ENCODE measurements at regions not wholly inside any gene's neighbourhood (a gene's known extent, or its start where the extent isn't known, plus 50 kb on each side); places are given as distances from the start of the nearest gene placed in this dataset.

GRCh38 chr6:167469101-167469500 lies 144.2 kb downstream of the TTLL2 start:
- Histone ChIP-seq H3K36me3 (ENCODE audit: control insufficient read depth in 2 of 2, insufficient read depth in 2 of 2, low read length in 2 of 2) (no peaks in the 10 kb centered on the region), H3K9me3 (ENCODE audit: control insufficient read depth in 2 of 2, low read length in 2 of 2) (no peaks in the 10 kb centered on the region)

GRCh38 chr6:167469672-167470071 lies 144.8 kb downstream of the TTLL2 start:
- no peak overlapping the region for H3K4me3 ChIP-seq (ENCODE audit: low read length in 2 of 2)
- no peaks in the 10 kb centered on the region for H3K27me3 ChIP-seq (ENCODE audit: control insufficient read depth in 2 of 2, insufficient read depth in 2 of 2, low read length in 2 of 2)
- H3K36me3 ChIP-seq (ENCODE audit: control insufficient read depth in 2 of 2, insufficient read depth in 2 of 2, low read length in 2 of 2), result no peaks in the 10 kb centered on the region
- H3K9me3 ChIP-seq (ENCODE audit: control insufficient read depth in 2 of 2, low read length in 2 of 2), result no peaks in the 10 kb centered on the region
- H3K27ac ChIP-seq (ENCODE audit: low read depth in 2 of 2, low read length in 2 of 2), result no peak overlapping the region
- H3K9ac ChIP-seq (ENCODE audit: low read depth in 1 of 2, low read length in 2 of 2), result no peak overlapping the region
- no peaks in the 10 kb centered on the region for H3K4me1 ChIP-seq (ENCODE audit: control insufficient read depth in 2 of 2, insufficient read depth in 2 of 2, low read length in 2 of 2)

More at GRCh38 chr6:167469101-167469500, 144.2 kb downstream of the TTLL2 start:
- Histone ChIP-seq H3K4me1 (ENCODE audit: control insufficient read depth in 2 of 2, insufficient read depth in 2 of 2, low read length in 2 of 2) (no peaks in the 10 kb centered on the region), H3K27me3 (ENCODE audit: control insufficient read depth in 2 of 2, insufficient read depth in 2 of 2, low read length in 2 of 2) (no peaks in the 10 kb centered on the region), H3K27ac (ENCODE audit: low read depth in 2 of 2, low read length in 2 of 2) (no peak overlapping the region), H3K4me3 (ENCODE audit: low read length in 2 of 2) (no peak overlapping the region), H3K9ac (ENCODE audit: low read depth in 1 of 2, low read length in 2 of 2) (no peak overlapping the region)

GRCh38 chr6:167470101-167470835 lies 145.4 kb downstream of the TTLL2 start:
- no peaks in the 10 kb centered on the region for H3K27me3 ChIP-seq (ENCODE audit: control insufficient read depth in 2 of 2, insufficient read depth in 2 of 2, low read length in 2 of 2)

GRCh38 chr6:167470836-167471547 lies 146.1 kb downstream of the TTLL2 start:
- Histone ChIP-seq H3K9ac (ENCODE audit: low read depth in 1 of 2, low read length in 2 of 2) (no peak overlapping the region), H3K4me1 (ENCODE audit: control insufficient read depth in 2 of 2, insufficient read depth in 2 of 2, low read length in 2 of 2) (no peaks in the 10 kb centered on the region), H3K9me3 (ENCODE audit: control insufficient read depth in 2 of 2, low read length in 2 of 2) (no peaks in the 10 kb centered on the region), H3K27ac (ENCODE audit: low read depth in 2 of 2, low read length in 2 of 2) (no peak overlapping the region), H3K27me3 (ENCODE audit: control insufficient read depth in 2 of 2, insufficient read depth in 2 of 2, low read length in 2 of 2) (no peaks in the 10 kb centered on the region), H3K4me3 (ENCODE audit: low read length in 2 of 2) (no peak overlapping the region), H3K36me3 (ENCODE audit: control insufficient read depth in 2 of 2, insufficient read depth in 2 of 2, low read length in 2 of 2) (no peaks in the 10 kb centered on the region)

More at GRCh38 chr6:167470101-167470835, 145.4 kb downstream of the TTLL2 start:
- Histone ChIP-seq H3K27ac (ENCODE audit: low read depth in 2 of 2, low read length in 2 of 2) (no peak overlapping the region), H3K4me3 (ENCODE audit: low read length in 2 of 2) (no peak overlapping the region), H3K9me3 (ENCODE audit: control insufficient read depth in 2 of 2, low read length in 2 of 2) (no peaks in the 10 kb centered on the region), H3K9ac (ENCODE audit: low read depth in 1 of 2, low read length in 2 of 2) (no peak overlapping the region), H3K36me3 (ENCODE audit: control insufficient read depth in 2 of 2, insufficient read depth in 2 of 2, low read length in 2 of 2) (no peaks in the 10 kb centered on the region), H3K4me1 (ENCODE audit: control insufficient read depth in 2 of 2, insufficient read depth in 2 of 2, low read length in 2 of 2) (no peaks in the 10 kb centered on the region)

- no peaks in the 10 kb centered on the region for H3K27me3 ChIP-seq (ENCODE audit: control insufficient read depth in 2 of 2, insufficient read depth in 2 of 2, low read length in 2 of 2)
- no peak overlapping the region for H3K9ac ChIP-seq (ENCODE audit: low read depth in 1 of 2, low read length in 2 of 2)
- no peaks in the 10 kb centered on the region for H3K9me3 ChIP-seq (ENCODE audit: control insufficient read depth in 2 of 2, low read length in 2 of 2)
- H3K27ac ChIP-seq (ENCODE audit: low read depth in 2 of 2, low read length in 2 of 2), result no peak overlapping the region
- H3K4me1 ChIP-seq (ENCODE audit: control insufficient read depth in 2 of 2, insufficient read depth in 2 of 2, low read length in 2 of 2), result no peaks in the 10 kb centered on the region
- H3K36me3 ChIP-seq (ENCODE audit: control insufficient read depth in 2 of 2, insufficient read depth in 2 of 2, low read length in 2 of 2), result no peaks in the 10 kb centered on the region
- H3K4me3 ChIP-seq (ENCODE audit: low read length in 2 of 2), result no peak overlapping the region
Observed at GRCh38 chr6:167471548-167471930, 146.7 kb downstream of the TTLL2 start.

GRCh38 chr6:167472148-167472547 lies 147.3 kb downstream of the TTLL2 start:
- H3K27ac ChIP-seq (ENCODE audit: low read depth in 2 of 2, low read length in 2 of 2), result no peak overlapping the region
- no peaks in the 10 kb centered on the region for H3K4me1 ChIP-seq (ENCODE audit: control insufficient read depth in 2 of 2, insufficient read depth in 2 of 2, low read length in 2 of 2)
- H3K9me3 ChIP-seq (ENCODE audit: control insufficient read depth in 2 of 2, low read length in 2 of 2), result no peaks in the 10 kb centered on the region
- H3K27me3 ChIP-seq (ENCODE audit: control insufficient read depth in 2 of 2, insufficient read depth in 2 of 2, low read length in 2 of 2), result no peaks in the 10 kb centered on the region
- no peak overlapping the region for H3K4me3 ChIP-seq (ENCODE audit: low read length in 2 of 2)
- H3K9ac ChIP-seq (ENCODE audit: low read depth in 1 of 2, low read length in 2 of 2), result no peak overlapping the region
- H3K36me3 ChIP-seq (ENCODE audit: control insufficient read depth in 2 of 2, insufficient read depth in 2 of 2, low read length in 2 of 2), result no peaks in the 10 kb centered on the region

- Histone ChIP-seq H3K27me3 (ENCODE audit: control insufficient read depth in 2 of 2, insufficient read depth in 2 of 2, low read length in 2 of 2) (no peaks in the 10 kb centered on the region), H3K36me3 (ENCODE audit: control insufficient read depth in 2 of 2, insufficient read depth in 2 of 2, low read length in 2 of 2) (no peaks in the 10 kb centered on the region)
Observed at GRCh38 chr6:167472880-167473279, 148.0 kb downstream of the TTLL2 start.

GRCh38 chr6:167474171-167474570 lies 149.3 kb downstream of the TTLL2 start:
- Histone ChIP-seq H3K4me1 (ENCODE audit: control insufficient read depth in 2 of 2, insufficient read depth in 2 of 2, low read length in 2 of 2) (no peaks in the 10 kb centered on the region), H3K36me3 (ENCODE audit: control insufficient read depth in 2 of 2, insufficient read depth in 2 of 2, low read length in 2 of 2) (no peaks in the 10 kb centered on the region), H3K9me3 (ENCODE audit: control insufficient read depth in 2 of 2, low read length in 2 of 2) (no peaks in the 10 kb centered on the region), H3K9ac (ENCODE audit: low read depth in 1 of 2, low read length in 2 of 2) (no peak overlapping the region), H3K27me3 (ENCODE audit: control insufficient read depth in 2 of 2, insufficient read depth in 2 of 2, low read length in 2 of 2) (no peaks in the 10 kb centered on the region), H3K27ac (ENCODE audit: low read depth in 2 of 2, low read length in 2 of 2) (no peak overlapping the region), H3K4me3 (ENCODE audit: low read length in 2 of 2) (no peak overlapping the region)

More at GRCh38 chr6:167472880-167473279, 148.0 kb downstream of the TTLL2 start:
- Histone ChIP-seq H3K9ac (ENCODE audit: low read depth in 1 of 2, low read length in 2 of 2) (no peak overlapping the region), H3K4me1 (ENCODE audit: control insufficient read depth in 2 of 2, insufficient read depth in 2 of 2, low read length in 2 of 2) (no peaks in the 10 kb centered on the region), H3K9me3 (ENCODE audit: control insufficient read depth in 2 of 2, low read length in 2 of 2) (no peaks in the 10 kb centered on the region), H3K4me3 (ENCODE audit: low read length in 2 of 2) (no peak overlapping the region), H3K27ac (ENCODE audit: low read depth in 2 of 2, low read length in 2 of 2) (no peak overlapping the region)

GRCh38 chr6:167474725-167475124 lies 149.8 kb downstream of the TTLL2 start:
- Histone ChIP-seq H3K4me3 (ENCODE audit: low read length in 2 of 2) (no peak overlapping the region), H3K27ac (ENCODE audit: low read depth in 2 of 2, low read length in 2 of 2) (no peak overlapping the region), H3K4me1 (ENCODE audit: control insufficient read depth in 2 of 2, insufficient read depth in 2 of 2, low read length in 2 of 2) (no peaks in the 10 kb centered on the region), H3K36me3 (ENCODE audit: control insufficient read depth in 2 of 2, insufficient read depth in 2 of 2, low read length in 2 of 2) (no peaks in the 10 kb centered on the region), H3K9me3 (ENCODE audit: control insufficient read depth in 2 of 2, low read length in 2 of 2) (no peaks in the 10 kb centered on the region), H3K9ac (ENCODE audit: low read depth in 1 of 2, low read length in 2 of 2) (no peak overlapping the region), H3K27me3 (ENCODE audit: control insufficient read depth in 2 of 2, insufficient read depth in 2 of 2, low read length in 2 of 2) (no peaks in the 10 kb centered on the region)

- Histone ChIP-seq H3K9me3 (ENCODE audit: control insufficient read depth in 2 of 2, low read length in 2 of 2) (no peaks in the 10 kb centered on the region), H3K36me3 (ENCODE audit: control insufficient read depth in 2 of 2, insufficient read depth in 2 of 2, low read length in 2 of 2) (no peaks in the 10 kb centered on the region), H3K4me1 (ENCODE audit: control insufficient read depth in 2 of 2, insufficient read depth in 2 of 2, low read length in 2 of 2) (peaks cover 0 to 5% of the 10 kb centered on the region in 2 donors), H3K27me3 (ENCODE audit: control insufficient read depth in 2 of 2, insufficient read depth in 2 of 2, low read length in 2 of 2) (no peaks in the 10 kb centered on the region), H3K4me3 (ENCODE audit: low read length in 2 of 2) (no peak overlapping the region), H3K27ac (ENCODE audit: low read depth in 2 of 2, low read length in 2 of 2) (no peak overlapping the region), H3K9ac (ENCODE audit: low read depth in 1 of 2, low read length in 2 of 2) (no peak overlapping the region)
Observed at GRCh38 chr6:167475947-167476346, 151.1 kb downstream of the TTLL2 start.
